WTC11 (cell line): ENCODE measurements at regions not wholly inside any gene's neighbourhood (a gene's known extent, or its start where the extent isn't known, plus 50 kb on each side); places are given as distances from the start of the nearest gene placed in this dataset.

ENCODE experiments used
- ATAC-seq: fragments of 200-7000 bp; cut with Tn5 transposase; 2 replicates; pipeline ENCODE4 v1.10.0; 2021; ENCODE audit warnings: mild to moderate bottlenecking, moderate library complexity
- CTCF ChIA-PET: fragments of 300-600 bp; sonication (Branson Sonifier 250); formaldehyde crosslinking; loops from one replicate; lab custom pipeline; 2021; ENCODE audit warnings: antibody characterized with exemption; lab: Charles Lee
- POLR2A ChIA-PET: fragments of 350-600 bp; sonication (Branson Sonifier 250); formaldehyde crosslinking; loops from one replicate; lab custom pipeline; 2021; ENCODE audit warnings: antibody characterized with exemption; lab: Charles Lee
- DNase-seq: peaks from one replicate; pipeline ENCODE4 v3.0.0; 2021; ENCODE audit warnings: low spot score
- H3K27ac Mint-ChIP-seq: 2 replicates; pipeline ENCODE4 v1.8.0; 2021; ENCODE audit warnings: mixed read lengths
- H3K27me3 Mint-ChIP-seq: 2 replicates; pipeline ENCODE4 v1.8.0; 2021; ENCODE audit warnings: low read depth, mild to moderate bottlenecking, moderate library complexity, mixed read lengths
- H3K36me3 Mint-ChIP-seq: 2 replicates; pipeline ENCODE4 v1.8.0; 2021; ENCODE audit warnings: mixed read lengths
- H3K4me1 Mint-ChIP-seq: 2 replicates; pipeline ENCODE4 v1.8.0; 2022; ENCODE audit warnings: mixed read lengths
- H3K4me3 Mint-ChIP-seq: 2 replicates; pipeline ENCODE4 v1.8.0; 2021; ENCODE audit warnings: mild to moderate bottlenecking, moderate library complexity, mixed read lengths
- H3K9me3 Mint-ChIP-seq: 2 replicates; pipeline ENCODE4 v1.8.0; 2021; ENCODE audit warnings: mixed read lengths
- EMX1 ChIP-seq: fragments of 250-450 bp; sonication (Bioruptor Pico); IDR thresholded peaks from 2 replicates; pipeline ENCODE4 v1.8.0; 2021; ENCODE audit warnings: mild to moderate bottlenecking
- ETV6 ChIP-seq: sonication (generic); formaldehyde crosslinking; IDR thresholded peaks from 2 replicates; pipeline ENCODE4 v1.8.1; 2022; ENCODE audit warnings: mild to moderate bottlenecking, missing genetic modification reagents
- GABPB1 ChIP-seq: sonication (generic); formaldehyde crosslinking; IDR thresholded peaks from 2 replicates; pipeline ENCODE4 v1.8.1; 2023; ENCODE audit warnings: mild to moderate bottlenecking, missing genetic modification reagents
- HMGA2 ChIP-seq: fragments of 250-450 bp; sonication (Bioruptor Pico); IDR thresholded peaks from 2 replicates; pipeline ENCODE4 v1.4.0; 2021; ENCODE audit warnings: mild to moderate bottlenecking, moderate library complexity
- MXD4 ChIP-seq: fragments of 250-450 bp; sonication (Bioruptor Pico); IDR thresholded peaks from 2 replicates; pipeline ENCODE4 v1.8.0; 2021; ENCODE audit warnings: mild to moderate bottlenecking, moderate library complexity, borderline replicate concordance
- NFYB ChIP-seq: sonication (generic); formaldehyde crosslinking; conservative IDR thresholded peaks from 2 replicates; pipeline ENCODE4 v1.8.0; 2022; ENCODE audit warnings: low read depth, missing genetic modification reagents
- NR1H2 ChIP-seq: sonication (generic); formaldehyde crosslinking; IDR thresholded peaks from 2 replicates; pipeline ENCODE4 v1.9.0; 2021; ENCODE audit warnings: mild to moderate bottlenecking, moderate library complexity, missing genetic modification reagents
- RELA ChIP-seq: sonication (generic); formaldehyde crosslinking; IDR thresholded peaks from 2 replicates; pipeline ENCODE4 v1.8.1; 2022; ENCODE audit warnings: missing genetic modification reagents, mild to moderate bottlenecking, borderline replicate concordance
- SMAD3 ChIP-seq: sonication (generic); formaldehyde crosslinking; IDR thresholded peaks from 2 replicates; pipeline ENCODE4 v1.8.0; 2022; ENCODE audit warnings: missing genetic modification reagents, mild to moderate bottlenecking, borderline replicate concordance
- TCF7 ChIP-seq: sonication (generic); formaldehyde crosslinking; IDR thresholded peaks from 2 replicates; pipeline ENCODE4 v1.8.0; 2022; ENCODE audit warnings: mild to moderate bottlenecking, low read depth, missing genetic modification reagents, moderate library complexity
- TEAD4 ChIP-seq: sonication (generic); formaldehyde crosslinking; IDR thresholded peaks from 2 replicates; pipeline ENCODE4 v1.8.0; 2022; ENCODE audit warnings: mild to moderate bottlenecking, missing genetic modification reagents
- ZBTB21 ChIP-seq: sonication (generic); formaldehyde crosslinking; IDR thresholded peaks from 2 replicates; pipeline ENCODE4 v1.8.1; 2023; ENCODE audit warnings: mild to moderate bottlenecking, missing genetic modification reagents, borderline replicate concordance
- ZNF121 ChIP-seq: sonication (generic); formaldehyde crosslinking; IDR thresholded peaks from 2 replicates; pipeline ENCODE4 v1.8.0; 2023; ENCODE audit warnings: missing genetic modification reagents
- ZNF138 ChIP-seq: sonication (generic); formaldehyde crosslinking; conservative IDR thresholded peaks from 2 replicates; pipeline ENCODE4 v1.8.1; 2022; ENCODE audit warnings: mild to moderate bottlenecking, moderate library complexity, missing genetic modification reagents
- ZNF219 ChIP-seq: sonication (generic); formaldehyde crosslinking; IDR thresholded peaks from 2 replicates; pipeline ENCODE4 v1.8.0; 2023; ENCODE audit warnings: missing genetic modification reagents, mild to moderate bottlenecking, borderline replicate concordance
- ZNF263 ChIP-seq: sonication (generic); formaldehyde crosslinking; IDR thresholded peaks from 2 replicates; pipeline ENCODE4 v1.8.1; 2022; ENCODE audit warnings: low read depth, mild to moderate bottlenecking, moderate library complexity, missing genetic modification reagents
- ZNF423 ChIP-seq: fragments of 250-450 bp; sonication (Bioruptor Pico); IDR thresholded peaks from 2 replicates; pipeline ENCODE4 v2.1.2; 2022; ENCODE audit warnings: mild to moderate bottlenecking, moderate library complexity
- TF ChIP-seq, protein P1 (sequence below): sonication (generic); formaldehyde crosslinking; conservative IDR thresholded peaks from 2 replicates; pipeline ENCODE4 v1.8.1; 2022; ENCODE audit warnings: mild to moderate bottlenecking, missing genetic modification reagents
- TF ChIP-seq, protein P2 (sequence below): fragments of 250-450 bp; sonication (Bioruptor Pico); IDR thresholded peaks from 2 replicates; pipeline ENCODE4 v1.9.0; 2021; ENCODE audit warnings: moderate library complexity, mild to moderate bottlenecking, inconsistent platforms, borderline replicate concordance
- TF ChIP-seq, protein P3 (sequence below): sonication (generic); formaldehyde crosslinking; IDR thresholded peaks from 2 replicates; pipeline ENCODE4 v1.8.1; 2023; ENCODE audit warnings: mild to moderate bottlenecking, missing genetic modification reagents, moderate library complexity
- TF ChIP-seq, protein P4 (sequence below): sonication (generic); formaldehyde crosslinking; IDR thresholded peaks from 2 replicates; pipeline ENCODE4 v1.8.1; 2022; ENCODE audit warnings: mild to moderate bottlenecking, missing genetic modification reagents, moderate library complexity, borderline replicate concordance
- TF ChIP-seq, protein P5 (sequence below): sonication (generic); formaldehyde crosslinking; IDR thresholded peaks from 2 replicates; pipeline ENCODE4 v1.8.0; 2023; ENCODE audit warnings: missing genetic modification reagents
- TF ChIP-seq, protein P6 (sequence below): fragments of 250-450 bp; sonication (Bioruptor Pico); IDR thresholded peaks from 2 replicates; pipeline ENCODE4 v1.8.0; 2021; ENCODE audit warnings: mild to moderate bottlenecking
- TF ChIP-seq, protein P7 (sequence below): fragments of 250-450 bp; sonication (Bioruptor Pico); IDR thresholded peaks from 2 replicates; pipeline ENCODE4 v1.9.0; 2021; ENCODE audit warnings: mild to moderate bottlenecking, borderline replicate concordance

DNA sequence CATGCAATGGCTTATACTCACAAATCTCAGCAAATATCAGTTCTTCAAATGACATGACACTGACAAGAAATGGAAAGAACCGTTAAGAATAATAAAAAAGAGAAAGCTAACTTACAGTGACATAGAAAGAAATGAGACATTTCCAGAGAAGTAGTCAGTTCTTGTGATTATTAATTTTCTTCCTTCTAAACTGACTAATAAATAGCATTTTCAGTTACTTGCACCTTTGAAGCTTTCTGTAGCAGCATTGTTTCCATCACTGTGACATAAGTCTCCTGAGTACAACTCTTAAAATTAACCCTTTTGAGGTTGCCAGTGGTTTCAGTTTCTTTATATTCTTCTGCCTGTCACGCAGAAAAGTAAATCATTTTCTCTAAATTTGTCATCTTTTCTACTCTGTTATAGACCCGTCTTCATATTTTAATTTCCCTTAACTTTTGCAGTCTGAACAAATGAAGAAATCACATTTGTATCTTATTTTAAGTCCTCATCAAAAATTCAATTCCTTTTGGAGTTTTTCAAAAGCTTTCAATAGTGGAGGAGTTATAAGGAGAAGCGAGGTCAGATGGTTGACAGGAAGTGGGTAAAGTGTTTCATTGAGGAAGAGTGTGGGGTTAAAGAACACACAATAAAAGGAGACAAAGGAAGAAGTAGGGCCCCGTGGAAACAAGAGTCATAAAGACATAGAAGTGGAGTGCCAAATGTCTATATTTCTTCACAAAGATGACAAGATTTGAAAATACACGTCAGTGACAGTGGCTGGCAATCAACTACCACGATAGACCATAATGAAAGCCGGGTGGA, 57.9 kb upstream of the S1PR1 start:
- no peaks in the 10 kb centered on the region for H3K9me3 Mint-ChIP-seq
- CTCF ChIA-PET = no interaction called here
- H3K27ac Mint-ChIP-seq = no peak overlapping the region
- H3K36me3 Mint-ChIP-seq = no peaks in the 10 kb centered on the region
- H3K4me3 Mint-ChIP-seq = no peak overlapping the region
- no peak for ATAC-seq
- POLR2A ChIA-PET = no interaction called here
- TF ChIP-seq ETV6 = no peak
- TF ChIP-seq TCF7 (CRISPR knock-in tag) = no peak
- no peak for TF ChIP-seq ZNF138
- no peak for TF ChIP-seq NFYB (CRISPR knock-in tag)
- TF ChIP-seq TEAD4 (CRISPR knock-in tag) = no peak
- no peak for TF ChIP-seq ZNF219 (CRISPR knock-in tag)
- no peak for TF ChIP-seq ZNF121 (CRISPR knock-in tag)
- TF ChIP-seq RELA (CRISPR knock-in tag) = no peak
- TF ChIP-seq ZBTB21 = no peak
- TF ChIP-seq EMX1 (CRISPR knock-in tag) = no peak
- DNase-seq = no peak
- H3K4me1 Mint-ChIP-seq = no peaks in the 10 kb centered on the region
- H3K27me3 Mint-ChIP-seq = no peaks in the 10 kb centered on the region

DNA sequence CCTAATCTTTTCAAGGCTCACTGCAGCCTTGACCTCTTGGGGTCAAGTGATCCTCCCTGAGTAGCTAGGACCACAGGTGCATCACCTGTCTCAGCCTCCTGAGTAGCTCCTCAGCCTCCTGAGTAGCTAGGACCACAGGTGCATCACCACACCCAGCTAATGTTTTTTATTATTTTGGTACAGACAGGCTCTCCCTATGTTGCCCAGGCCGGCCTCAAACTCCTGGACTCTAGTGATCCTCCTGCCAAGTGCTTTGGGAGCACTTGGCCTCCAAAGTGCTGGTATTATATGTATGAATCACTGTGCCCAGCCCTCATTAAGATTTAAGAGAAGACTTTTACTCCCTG, 58.5 kb upstream of the S1PR1 start:
- H3K9me3 Mint-ChIP-seq = no peaks in the 10 kb centered on the region
- ATAC-seq = no peak
- CTCF ChIA-PET = no interaction called here
- DNase-seq = no peak
- no peaks in the 10 kb centered on the region for H3K27me3 Mint-ChIP-seq
- no peaks in the 10 kb centered on the region for H3K36me3 Mint-ChIP-seq
- POLR2A ChIA-PET = no interaction called here
- H3K27ac Mint-ChIP-seq = no peak overlapping the region
- H3K4me3 Mint-ChIP-seq = no peak overlapping the region
- TF ChIP-seq SMAD3 (no peak), TCF7 (CRISPR knock-in tag) (no peak), ZNF263 (no peak), MXD4 (CRISPR knock-in tag) (no peak), EMX1 (CRISPR knock-in tag) (no peak)
- TF ChIP-seq, protein P1, sequence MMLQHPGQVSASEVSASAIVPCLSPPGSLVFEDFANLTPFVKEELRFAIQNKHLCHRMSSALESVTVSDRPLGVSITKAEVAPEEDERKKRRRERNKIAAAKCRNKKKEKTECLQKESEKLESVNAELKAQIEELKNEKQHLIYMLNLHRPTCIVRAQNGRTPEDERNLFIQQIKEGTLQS (CRISPR knock-in tag) = no peak
- TF ChIP-seq, protein P2, sequence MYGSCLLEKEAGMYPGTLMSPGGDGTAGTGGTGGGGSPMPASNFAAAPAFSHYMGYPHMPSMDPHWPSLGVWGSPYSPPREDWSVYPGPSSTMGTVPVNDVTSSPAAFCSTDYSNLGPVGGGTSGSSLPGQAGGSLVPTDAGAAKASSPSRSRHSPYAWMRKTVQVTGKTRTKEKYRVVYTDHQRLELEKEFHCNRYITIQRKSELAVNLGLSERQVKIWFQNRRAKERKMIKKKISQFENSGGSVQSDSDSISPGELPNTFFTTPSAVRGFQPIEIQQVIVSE (CRISPR knock-in tag) = no peak
- TF ChIP-seq, protein P3, sequence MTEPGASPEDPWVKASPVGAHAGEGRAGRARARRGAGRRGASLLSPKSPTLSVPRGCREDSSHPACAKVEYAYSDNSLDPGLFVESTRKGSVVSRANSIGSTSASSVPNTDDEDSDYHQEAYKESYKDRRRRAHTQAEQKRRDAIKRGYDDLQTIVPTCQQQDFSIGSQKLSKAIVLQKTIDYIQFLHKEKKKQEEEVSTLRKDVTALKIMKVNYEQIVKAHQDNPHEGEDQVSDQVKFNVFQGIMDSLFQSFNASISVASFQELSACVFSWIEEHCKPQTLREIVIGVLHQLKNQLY (CRISPR knock-in tag) = no peak
- H3K4me1 Mint-ChIP-seq = no peaks in the 10 kb centered on the region

DNA sequence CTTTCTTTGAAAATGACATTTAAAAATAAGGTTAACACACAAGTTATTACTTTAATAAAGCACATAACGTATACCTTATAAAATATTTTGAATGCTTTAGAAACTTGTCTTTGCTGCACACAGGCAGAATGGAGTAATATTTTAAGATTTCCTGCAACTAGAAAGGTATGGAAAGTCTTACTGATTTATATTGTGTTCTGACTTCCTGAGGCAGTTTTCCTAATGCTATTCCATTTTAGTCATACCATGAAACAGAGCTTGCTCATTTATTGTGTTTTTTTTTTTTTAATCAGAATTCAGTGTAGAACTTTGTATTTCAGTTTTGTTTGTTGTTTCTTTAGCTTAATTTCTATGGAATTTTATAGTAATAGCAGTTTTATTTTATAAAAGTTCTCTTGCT, 60.9 kb upstream of the S1PR1 start:
- Mint-ChIP-seq H3K4me3 (no peak overlapping the region), H3K9me3 (no peaks in the 10 kb centered on the region), H3K36me3 (no peaks in the 10 kb centered on the region), H3K27me3 (no peaks in the 10 kb centered on the region), H3K4me1 (no peaks in the 10 kb centered on the region), H3K27ac (no peak overlapping the region)
- CTCF ChIA-PET = interaction anchor here (2.1 kb wide), 1 partner anchor 63 kb away, joined by 4 read pairs; no protein-coding TSS in a partner anchor
- ATAC-seq (no peak), DNase-seq (no peak)
- POLR2A ChIA-PET = interaction anchor here (1.2 kb wide), 1 partner anchor 10 kb away, joined by 4 read pairs; no protein-coding TSS in a partner anchor
- TF ChIP-seq ZBTB21 (no peak), ZNF423 (CRISPR knock-in tag) (no peak), HMGA2 (no peak), NR1H2 (no peak), ZNF219 (CRISPR knock-in tag) (no peak), GABPB1 (CRISPR knock-in tag) (no peak)
- TF ChIP-seq, protein P4, sequence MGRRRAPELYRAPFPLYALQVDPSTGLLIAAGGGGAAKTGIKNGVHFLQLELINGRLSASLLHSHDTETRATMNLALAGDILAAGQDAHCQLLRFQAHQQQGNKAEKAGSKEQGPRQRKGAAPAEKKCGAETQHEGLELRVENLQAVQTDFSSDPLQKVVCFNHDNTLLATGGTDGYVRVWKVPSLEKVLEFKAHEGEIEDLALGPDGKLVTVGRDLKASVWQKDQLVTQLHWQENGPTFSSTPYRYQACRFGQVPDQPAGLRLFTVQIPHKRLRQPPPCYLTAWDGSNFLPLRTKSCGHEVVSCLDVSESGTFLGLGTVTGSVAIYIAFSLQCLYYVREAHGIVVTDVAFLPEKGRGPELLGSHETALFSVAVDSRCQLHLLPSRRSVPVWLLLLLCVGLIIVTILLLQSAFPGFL (CRISPR knock-in tag) = no peak
- TF ChIP-seq, protein P5, sequence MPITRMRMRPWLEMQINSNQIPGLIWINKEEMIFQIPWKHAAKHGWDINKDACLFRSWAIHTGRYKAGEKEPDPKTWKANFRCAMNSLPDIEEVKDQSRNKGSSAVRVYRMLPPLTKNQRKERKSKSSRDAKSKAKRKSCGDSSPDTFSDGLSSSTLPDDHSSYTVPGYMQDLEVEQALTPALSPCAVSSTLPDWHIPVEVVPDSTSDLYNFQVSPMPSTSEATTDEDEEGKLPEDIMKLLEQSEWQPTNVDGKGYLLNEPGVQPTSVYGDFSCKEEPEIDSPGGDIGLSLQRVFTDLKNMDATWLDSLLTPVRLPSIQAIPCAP (CRISPR knock-in tag) = no peak
- TF ChIP-seq, protein P6, sequence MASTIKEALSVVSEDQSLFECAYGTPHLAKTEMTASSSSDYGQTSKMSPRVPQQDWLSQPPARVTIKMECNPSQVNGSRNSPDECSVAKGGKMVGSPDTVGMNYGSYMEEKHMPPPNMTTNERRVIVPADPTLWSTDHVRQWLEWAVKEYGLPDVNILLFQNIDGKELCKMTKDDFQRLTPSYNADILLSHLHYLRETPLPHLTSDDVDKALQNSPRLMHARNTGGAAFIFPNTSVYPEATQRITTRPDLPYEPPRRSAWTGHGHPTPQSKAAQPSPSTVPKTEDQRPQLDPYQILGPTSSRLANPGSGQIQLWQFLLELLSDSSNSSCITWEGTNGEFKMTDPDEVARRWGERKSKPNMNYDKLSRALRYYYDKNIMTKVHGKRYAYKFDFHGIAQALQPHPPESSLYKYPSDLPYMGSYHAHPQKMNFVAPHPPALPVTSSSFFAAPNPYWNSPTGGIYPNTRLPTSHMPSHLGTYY (CRISPR knock-in tag) = no peak
- TF ChIP-seq, protein P7, sequence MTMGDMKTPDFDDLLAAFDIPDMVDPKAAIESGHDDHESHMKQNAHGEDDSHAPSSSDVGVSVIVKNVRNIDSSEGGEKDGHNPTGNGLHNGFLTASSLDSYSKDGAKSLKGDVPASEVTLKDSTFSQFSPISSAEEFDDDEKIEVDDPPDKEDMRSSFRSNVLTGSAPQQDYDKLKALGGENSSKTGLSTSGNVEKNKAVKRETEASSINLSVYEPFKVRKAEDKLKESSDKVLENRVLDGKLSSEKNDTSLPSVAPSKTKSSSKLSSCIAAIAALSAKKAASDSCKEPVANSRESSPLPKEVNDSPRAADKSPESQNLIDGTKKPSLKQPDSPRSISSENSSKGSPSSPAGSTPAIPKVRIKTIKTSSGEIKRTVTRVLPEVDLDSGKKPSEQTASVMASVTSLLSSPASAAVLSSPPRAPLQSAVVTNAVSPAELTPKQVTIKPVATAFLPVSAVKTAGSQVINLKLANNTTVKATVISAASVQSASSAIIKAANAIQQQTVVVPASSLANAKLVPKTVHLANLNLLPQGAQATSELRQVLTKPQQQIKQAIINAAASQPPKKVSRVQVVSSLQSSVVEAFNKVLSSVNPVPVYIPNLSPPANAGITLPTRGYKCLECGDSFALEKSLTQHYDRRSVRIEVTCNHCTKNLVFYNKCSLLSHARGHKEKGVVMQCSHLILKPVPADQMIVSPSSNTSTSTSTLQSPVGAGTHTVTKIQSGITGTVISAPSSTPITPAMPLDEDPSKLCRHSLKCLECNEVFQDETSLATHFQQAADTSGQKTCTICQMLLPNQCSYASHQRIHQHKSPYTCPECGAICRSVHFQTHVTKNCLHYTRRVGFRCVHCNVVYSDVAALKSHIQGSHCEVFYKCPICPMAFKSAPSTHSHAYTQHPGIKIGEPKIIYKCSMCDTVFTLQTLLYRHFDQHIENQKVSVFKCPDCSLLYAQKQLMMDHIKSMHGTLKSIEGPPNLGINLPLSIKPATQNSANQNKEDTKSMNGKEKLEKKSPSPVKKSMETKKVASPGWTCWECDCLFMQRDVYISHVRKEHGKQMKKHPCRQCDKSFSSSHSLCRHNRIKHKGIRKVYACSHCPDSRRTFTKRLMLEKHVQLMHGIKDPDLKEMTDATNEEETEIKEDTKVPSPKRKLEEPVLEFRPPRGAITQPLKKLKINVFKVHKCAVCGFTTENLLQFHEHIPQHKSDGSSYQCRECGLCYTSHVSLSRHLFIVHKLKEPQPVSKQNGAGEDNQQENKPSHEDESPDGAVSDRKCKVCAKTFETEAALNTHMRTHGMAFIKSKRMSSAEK (CRISPR knock-in tag) = no peak
